ENCODE measurements at regions not wholly inside any gene's neighbourhood (a gene's known extent, or its start where the extent isn't known, plus 50 kb on each side); places are given as distances from the start of the nearest gene placed in this dataset.

DNA sequence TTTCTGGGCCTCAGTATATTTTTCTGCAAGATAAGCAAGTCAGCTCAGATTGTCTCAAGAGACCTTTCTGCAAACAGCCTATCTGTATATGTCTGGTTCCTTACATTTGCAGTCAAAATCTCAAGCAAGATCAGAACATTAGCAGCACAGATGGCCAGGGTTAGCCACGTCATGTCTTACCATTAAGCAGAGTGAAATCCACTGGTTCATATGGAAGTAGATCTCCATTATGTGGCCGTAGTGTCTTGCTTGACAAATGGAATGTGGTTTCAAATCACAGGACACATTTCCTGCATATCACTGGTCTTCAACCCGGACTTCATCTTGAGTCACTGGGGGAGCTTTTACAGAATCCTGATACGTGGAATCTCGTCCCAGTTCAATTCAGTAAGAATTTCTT, 500.2 kb downstream of the FBXO15 start:
- no peaks in the 10 kb centered on the region for H3K79me1 ChIP-seq (ENCODE audit: insufficient read depth, low read depth, low read length, poor library complexity, severe bottlenecking)
- no peaks in the 10 kb centered on the region for H3K79me2 ChIP-seq (ENCODE audit: insufficient read depth, low read length)
- no peak overlapping the region for H2BK15ac ChIP-seq (ENCODE audit: low read depth, low read length)
- no peak overlapping the region for H3K14ac ChIP-seq (ENCODE audit: insufficient read depth, low read length)
- no peak overlapping the region for H3K4me2 ChIP-seq (ENCODE audit: insufficient read depth, insufficient read length, low read length)
- no peaks in the 10 kb centered on the region for H3K4me1 ChIP-seq (ENCODE audit: insufficient read depth, low read length)
- H3K27ac Mint-ChIP-seq = no peak overlapping the region
- H4K5ac ChIP-seq (ENCODE audit: insufficient read length, low read depth, low read length) = no peak overlapping the region
- DNase-seq = no peak
- H4K91ac ChIP-seq (ENCODE audit: insufficient read length, low read depth, low read length) = no peak overlapping the region
- no peak overlapping the region for H3T11ph ChIP-seq (ENCODE audit: low read length)
- H3K27me3 Mint-ChIP-seq (ENCODE audit: low read depth) = no peaks in the 10 kb centered on the region
- no peak overlapping the region for H3K9ac ChIP-seq (ENCODE audit: extremely low read depth, insufficient read length, low read length)
- H2BK120ac ChIP-seq (ENCODE audit: low read depth, low read length, poor library complexity, severe bottlenecking) = no peak overlapping the region
- no peak overlapping the region for H2AFZ ChIP-seq (ENCODE audit: low read length)
- H2BK12ac ChIP-seq (ENCODE audit: insufficient read length, low read depth, low read length) = no peak overlapping the region
- no CpG with 5 or more reads among the region's 5 CpGs for WGBS (ENCODE audit: extremely low coverage, insufficient read length, low lambda C conversion rate)
- no peak overlapping the region for H3K4ac ChIP-seq (ENCODE audit: low read depth, low read length)
- TF ChIP-seq, protein P1, sequence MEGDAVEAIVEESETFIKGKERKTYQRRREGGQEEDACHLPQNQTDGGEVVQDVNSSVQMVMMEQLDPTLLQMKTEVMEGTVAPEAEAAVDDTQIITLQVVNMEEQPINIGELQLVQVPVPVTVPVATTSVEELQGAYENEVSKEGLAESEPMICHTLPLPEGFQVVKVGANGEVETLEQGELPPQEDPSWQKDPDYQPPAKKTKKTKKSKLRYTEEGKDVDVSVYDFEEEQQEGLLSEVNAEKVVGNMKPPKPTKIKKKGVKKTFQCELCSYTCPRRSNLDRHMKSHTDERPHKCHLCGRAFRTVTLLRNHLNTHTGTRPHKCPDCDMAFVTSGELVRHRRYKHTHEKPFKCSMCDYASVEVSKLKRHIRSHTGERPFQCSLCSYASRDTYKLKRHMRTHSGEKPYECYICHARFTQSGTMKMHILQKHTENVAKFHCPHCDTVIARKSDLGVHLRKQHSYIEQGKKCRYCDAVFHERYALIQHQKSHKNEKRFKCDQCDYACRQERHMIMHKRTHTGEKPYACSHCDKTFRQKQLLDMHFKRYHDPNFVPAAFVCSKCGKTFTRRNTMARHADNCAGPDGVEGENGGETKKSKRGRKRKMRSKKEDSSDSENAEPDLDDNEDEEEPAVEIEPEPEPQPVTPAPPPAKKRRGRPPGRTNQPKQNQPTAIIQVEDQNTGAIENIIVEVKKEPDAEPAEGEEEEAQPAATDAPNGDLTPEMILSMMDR (conservative IDR thresholded peaks at IDR 0.05) = no peak
- no peak overlapping the region for H3K27ac ChIP-seq (ENCODE audit: insufficient read length, low read depth, low read length)
- H3K9me3 Mint-ChIP-seq = no peaks in the 10 kb centered on the region
- no peak overlapping the region for H3K56ac ChIP-seq (ENCODE audit: insufficient read length, low read depth, low read length)
- H4K8ac ChIP-seq (replicated peaks; ENCODE audit: insufficient read length, low read depth, low read length) = no peak overlapping the region
- H2BK5ac ChIP-seq (ENCODE audit: insufficient read length, low read length) = no peak overlapping the region
- H4K20me1 ChIP-seq (ENCODE audit: control insufficient read depth, insufficient read depth, insufficient read length) = no peaks in the 10 kb centered on the region
- H2BK20ac ChIP-seq (ENCODE audit: low read depth, low read length, poor library complexity, severe bottlenecking) = no peak overlapping the region
- H2AK5ac ChIP-seq (ENCODE audit: insufficient read length, low read length) = no peak overlapping the region
- no peak overlapping the region for H3K4me3 Mint-ChIP-seq
- no peaks in the 10 kb centered on the region for H3K23me2 ChIP-seq (ENCODE audit: insufficient read length, low read depth, low read length, poor library complexity, severe bottlenecking)
- no peaks in the 10 kb centered on the region for H3K4me1 Mint-ChIP-seq
- H3K9me3 ChIP-seq (ENCODE audit: control insufficient read depth, low read depth, low read length) = no peaks in the 10 kb centered on the region
- no peaks in the 10 kb centered on the region for H3K36me3 Mint-ChIP-seq (ENCODE audit: insufficient read depth in 1 of 3, low read depth in 3 of 3)
- no peaks in the 10 kb centered on the region for H3K27me3 ChIP-seq (ENCODE audit: insufficient read depth, low read length)
- no peak overlapping the region for H3K18ac ChIP-seq (ENCODE audit: insufficient read length, low read depth, low read length)
- H3K23ac ChIP-seq (ENCODE audit: insufficient read length, low read depth, low read length) = no peak overlapping the region

All from H9 (cell line).